ENCODE measurements at regions not wholly inside any gene's neighbourhood (a gene's known extent, or its start where the extent isn't known, plus 50 kb on each side); places are given as distances from the start of the nearest gene placed in this dataset.

DNA sequence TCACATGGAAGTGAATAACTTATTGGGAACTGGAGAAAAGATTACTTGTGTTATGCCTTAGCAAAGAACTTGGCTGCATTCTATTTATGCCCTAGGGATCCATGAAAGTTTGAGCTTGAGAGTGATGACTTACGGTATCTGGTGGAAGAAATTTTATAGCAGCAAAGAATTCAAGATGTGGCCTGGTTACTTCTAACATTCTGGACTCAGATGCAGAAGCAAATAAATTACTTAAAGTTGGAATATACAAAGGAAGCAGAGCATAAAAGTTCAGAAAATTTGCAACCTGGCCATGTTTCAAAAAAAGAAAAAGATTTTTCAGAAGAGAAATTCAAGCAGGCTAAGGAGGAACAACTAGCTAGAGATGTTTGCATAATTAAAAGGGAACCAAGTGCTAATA is 252.3 kb upstream of the WDFY3 start:
- H2AFZ ChIP-seq (ENCODE audit: low read depth, low read length) = no peak overlapping the region

DNA sequence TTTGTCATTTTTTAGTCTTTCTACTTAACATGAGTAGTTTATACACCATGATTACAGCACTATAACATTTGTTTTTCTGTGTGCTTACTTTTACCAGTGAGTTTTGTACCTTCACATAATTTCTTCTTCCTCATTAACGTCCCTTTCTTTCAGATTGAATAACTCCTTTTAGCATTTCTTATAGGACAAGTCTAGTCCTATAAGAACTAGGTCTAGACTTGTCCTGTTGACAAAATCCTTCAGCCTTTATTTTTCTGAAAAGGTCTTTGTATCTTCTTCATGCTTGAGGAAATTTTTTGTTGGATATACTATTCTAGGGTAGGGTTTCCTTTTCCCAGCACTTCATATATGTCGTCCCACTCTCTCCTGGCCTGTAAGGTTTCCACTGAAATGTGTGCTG is 253.3 kb upstream of the ARHGAP24 start:
- H3K4me1 Mint-ChIP-seq (ENCODE audit: low read depth, unreplicated experiment) = no peaks in the 10 kb centered on the region
- DNase-seq (ENCODE audit: low read depth) = no peak
- peaks cover 7% of the 10 kb centered on the region for H3K9me3 Mint-ChIP-seq (ENCODE audit: unreplicated experiment)
- no peak for FAIRE-seq
- no peaks in the 10 kb centered on the region for H3K36me3 Mint-ChIP-seq (ENCODE audit: low read depth, unreplicated experiment)
- H3K36me3 ChIP-seq (ENCODE audit: insufficient read depth, low read length) = no peaks in the 10 kb centered on the region
- peaks cover 2% of the 10 kb centered on the region for H3K9me3 ChIP-seq (ENCODE audit: insufficient read depth, low read depth, low read length)
- H3K79me2 ChIP-seq (ENCODE audit: insufficient read depth, low read length) = no peaks in the 10 kb centered on the region
- H3K4me3 ChIP-seq (ENCODE audit: insufficient read depth, low read depth, low read length) = no peak overlapping the region
- no peaks in the 10 kb centered on the region for H3K27me3 Mint-ChIP-seq (ENCODE audit: low read depth, unreplicated experiment)
- H4K20me1 ChIP-seq (ENCODE audit: insufficient read depth, low read length) = no peaks in the 10 kb centered on the region
- H3K4me3 Mint-ChIP-seq (ENCODE audit: unreplicated experiment) = no peak overlapping the region
- no peak overlapping the region for H3K27ac ChIP-seq (ENCODE audit: low read depth, low read length)
- H3K9ac ChIP-seq (ENCODE audit: low read length) = no peak overlapping the region
- H3K27ac Mint-ChIP-seq (ENCODE audit: unreplicated experiment) = no peak overlapping the region
- H3K27me3 ChIP-seq (ENCODE audit: insufficient read depth, low read length) = no peaks in the 10 kb centered on the region
- H3K4me2 ChIP-seq (ENCODE audit: low read length) = no peak overlapping the region
- no peaks in the 10 kb centered on the region for H3K4me1 ChIP-seq (ENCODE audit: insufficient read depth, low read length)
- TF ChIP-seq, protein P1, sequence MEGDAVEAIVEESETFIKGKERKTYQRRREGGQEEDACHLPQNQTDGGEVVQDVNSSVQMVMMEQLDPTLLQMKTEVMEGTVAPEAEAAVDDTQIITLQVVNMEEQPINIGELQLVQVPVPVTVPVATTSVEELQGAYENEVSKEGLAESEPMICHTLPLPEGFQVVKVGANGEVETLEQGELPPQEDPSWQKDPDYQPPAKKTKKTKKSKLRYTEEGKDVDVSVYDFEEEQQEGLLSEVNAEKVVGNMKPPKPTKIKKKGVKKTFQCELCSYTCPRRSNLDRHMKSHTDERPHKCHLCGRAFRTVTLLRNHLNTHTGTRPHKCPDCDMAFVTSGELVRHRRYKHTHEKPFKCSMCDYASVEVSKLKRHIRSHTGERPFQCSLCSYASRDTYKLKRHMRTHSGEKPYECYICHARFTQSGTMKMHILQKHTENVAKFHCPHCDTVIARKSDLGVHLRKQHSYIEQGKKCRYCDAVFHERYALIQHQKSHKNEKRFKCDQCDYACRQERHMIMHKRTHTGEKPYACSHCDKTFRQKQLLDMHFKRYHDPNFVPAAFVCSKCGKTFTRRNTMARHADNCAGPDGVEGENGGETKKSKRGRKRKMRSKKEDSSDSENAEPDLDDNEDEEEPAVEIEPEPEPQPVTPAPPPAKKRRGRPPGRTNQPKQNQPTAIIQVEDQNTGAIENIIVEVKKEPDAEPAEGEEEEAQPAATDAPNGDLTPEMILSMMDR (IDR thresholded peaks at IDR 0.05; ENCODE audit: insufficient read depth, low read depth, low read length) = no peak
- no peak for TF ChIP-seq EZH2 (IDR thresholded peaks at IDR 0.05; ENCODE audit: insufficient read depth, low read length)
- no peak overlapping the region for H2AFZ ChIP-seq (ENCODE audit: low read depth, low read length)

More for the DNA sequence above, 252.3 kb upstream of the WDFY3 start:
- Mint-ChIP-seq H3K27ac (ENCODE audit: unreplicated experiment) (no peak overlapping the region), H3K9me3 (ENCODE audit: unreplicated experiment) (peaks cover 11% of the 10 kb centered on the region), H3K4me3 (ENCODE audit: unreplicated experiment) (no peak overlapping the region), H3K36me3 (ENCODE audit: low read depth, unreplicated experiment) (no peaks in the 10 kb centered on the region), H3K27me3 (ENCODE audit: low read depth, unreplicated experiment) (no peaks in the 10 kb centered on the region), H3K4me1 (ENCODE audit: low read depth, unreplicated experiment) (no peaks in the 10 kb centered on the region)
- Histone ChIP-seq H3K27ac (ENCODE audit: low read depth, low read length) (no peak overlapping the region), H3K27me3 (ENCODE audit: insufficient read depth, low read length) (no peaks in the 10 kb centered on the region), H3K9me3 (ENCODE audit: insufficient read depth, low read depth, low read length) (peaks cover 2% of the 10 kb centered on the region), H3K36me3 (ENCODE audit: insufficient read depth, low read length) (no peaks in the 10 kb centered on the region), H3K4me3 (ENCODE audit: insufficient read depth, low read depth, low read length) (no peak overlapping the region), H3K79me2 (ENCODE audit: insufficient read depth, low read length) (no peaks in the 10 kb centered on the region), H3K9ac (ENCODE audit: low read length) (no peak overlapping the region), H3K4me1 (ENCODE audit: insufficient read depth, low read length) (no peaks in the 10 kb centered on the region), H3K4me2 (ENCODE audit: low read length) (no peak overlapping the region), H4K20me1 (ENCODE audit: insufficient read depth, low read length) (no peaks in the 10 kb centered on the region)
- DNase-seq (ENCODE audit: low read depth) (no peak), FAIRE-seq (no peak)
- TF ChIP-seq, protein P1 (IDR thresholded peaks at IDR 0.05; ENCODE audit: insufficient read depth, low read depth, low read length) = no peak
- no peak for TF ChIP-seq EZH2 (IDR thresholded peaks at IDR 0.05; ENCODE audit: insufficient read depth, low read length)

DNA sequence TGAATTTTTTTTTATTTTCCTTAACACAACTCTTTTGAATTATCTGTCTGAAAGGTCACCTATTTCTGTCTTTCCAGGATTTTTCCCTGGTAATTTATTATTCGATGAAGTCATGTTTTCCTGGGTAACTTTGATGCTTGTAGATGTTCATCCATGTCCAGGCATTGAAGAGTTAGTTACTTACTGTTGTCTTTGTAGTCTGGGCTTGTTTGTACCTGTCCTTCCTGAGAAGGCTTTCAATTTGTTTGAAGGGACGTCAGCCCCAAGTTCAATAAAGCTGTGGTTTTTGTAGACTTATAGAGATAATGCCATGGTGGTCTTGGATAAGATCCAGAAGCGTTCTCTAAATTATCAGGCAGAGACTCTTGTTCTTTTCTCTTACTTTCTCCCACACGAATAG is 252.4 kb upstream of the ARHGAP24 start:
- FAIRE-seq = no peak

More for the DNA sequence above, 252.4 kb upstream of the ARHGAP24 start:
- H3K27ac Mint-ChIP-seq (ENCODE audit: unreplicated experiment) = no peak overlapping the region
- no peak overlapping the region for H2AFZ ChIP-seq (ENCODE audit: low read depth, low read length)
- no peaks in the 10 kb centered on the region for H3K27me3 ChIP-seq (ENCODE audit: insufficient read depth, low read length)
- H3K36me3 Mint-ChIP-seq (ENCODE audit: low read depth, unreplicated experiment) = no peaks in the 10 kb centered on the region
- no peaks in the 10 kb centered on the region for H3K4me1 Mint-ChIP-seq (ENCODE audit: low read depth, unreplicated experiment)
- no peak overlapping the region for H3K4me3 Mint-ChIP-seq (ENCODE audit: unreplicated experiment)
- H3K9ac ChIP-seq (ENCODE audit: low read length) = no peak overlapping the region
- no peaks in the 10 kb centered on the region for H3K79me2 ChIP-seq (ENCODE audit: insufficient read depth, low read length)
- H3K27ac ChIP-seq (ENCODE audit: low read depth, low read length) = no peak overlapping the region
- no peaks in the 10 kb centered on the region for H4K20me1 ChIP-seq (ENCODE audit: insufficient read depth, low read length)
- peaks cover 7% of the 10 kb centered on the region for H3K9me3 Mint-ChIP-seq (ENCODE audit: unreplicated experiment)
- H3K27me3 Mint-ChIP-seq (ENCODE audit: low read depth, unreplicated experiment) = no peaks in the 10 kb centered on the region
- H3K4me3 ChIP-seq (ENCODE audit: insufficient read depth, low read depth, low read length) = no peak overlapping the region
- TF ChIP-seq, protein P1 (IDR thresholded peaks at IDR 0.05; ENCODE audit: insufficient read depth, low read depth, low read length) = no peak
- no peak for TF ChIP-seq EZH2 (IDR thresholded peaks at IDR 0.05; ENCODE audit: insufficient read depth, low read length)
- no peak for DNase-seq (ENCODE audit: low read depth)
- no peaks in the 10 kb centered on the region for H3K4me1 ChIP-seq (ENCODE audit: insufficient read depth, low read length)
- H3K4me2 ChIP-seq (ENCODE audit: low read length) = no peak overlapping the region
- no peaks in the 10 kb centered on the region for H3K36me3 ChIP-seq (ENCODE audit: insufficient read depth, low read length)
- peaks cover 2% of the 10 kb centered on the region for H3K9me3 ChIP-seq (ENCODE audit: insufficient read depth, low read depth, low read length)
